ENCODE measurements at regions not wholly inside any gene's neighbourhood (a gene's known extent, or its start where the extent isn't known, plus 50 kb on each side); places are given as distances from the start of the nearest gene placed in this dataset.
"Not testable (repeated sequence)": the region's sequence is repeated elsewhere in the genome, so short reads cannot be mapped to it uniquely, and the experiment has no call there.

- TF ChIP-seq CTCF (conservative IDR thresholded peaks at IDR 0.05); EZH2 (IDR thresholded peaks at IDR 0.05; ENCODE audit: low read depth): not testable (repeated sequence)
Measured at GRCh38 chr10:87435295-87435826, 69.3 kb upstream of the MINPP1 start.

Measured in PC-9 (cell line).